Aorta (tissue), 5 donors: ENCODE measurements at regions not wholly inside any gene's neighbourhood (a gene's known extent, or its start where the extent isn't known, plus 50 kb on each side); places are given as distances from the start of the nearest gene placed in this dataset.
A peak's percentile ranks its signal among the peaks of the same experiment; 100 is the strongest.

ENCODE experiments used
- ATAC-seq: fragments of 200-7000 bp; cut with Tn5 transposase; one replicate; pipeline ENCODE4 v1.9.1; 2022; ENCODE audit warnings: moderate library complexity; ENCODE audit not compliant: low FRiP score
- DNase-seq, 2 donors: peaks; one replicate each; pipeline ENCODE4 v3.0.0-alpha.2; 2020
- H3K27ac ChIP-seq, 2 donors: one replicate each; pipeline ENCODE4 v1.5.1; 2013; ENCODE audit warnings: low read length in 2 of 2, mild to moderate bottlenecking in 2 of 2, moderate library complexity in 2 of 2, control low read depth in 1 of 2, inconsistent platforms in 1 of 2, low read depth in 1 of 2
- H3K27me3 ChIP-seq, 2 donors: one replicate each; pipeline ENCODE4 v1.6.1; 2013; ENCODE audit warnings: control low read depth in 1 of 2, low read length in 1 of 2, mild to moderate bottlenecking in 1 of 2, moderate library complexity in 1 of 2; ENCODE audit not compliant: insufficient read depth in 2 of 2, control insufficient read depth in 1 of 2
- H3K36me3 ChIP-seq, 2 donors: one replicate each; pipeline ENCODE4 v1.6.1; 2013; ENCODE audit warnings: control low read depth in 1 of 2, low read length in 1 of 2, mild to moderate bottlenecking in 1 of 2; ENCODE audit not compliant: insufficient read depth in 2 of 2, control insufficient read depth in 1 of 2
- H3K4me1 ChIP-seq, 2 donors: one replicate each; pipeline ENCODE4 v1.6.1; 2013; ENCODE audit warnings: low read length in 2 of 2, control low read depth in 1 of 2, mild to moderate bottlenecking in 1 of 2, moderate library complexity in 1 of 2; ENCODE audit not compliant: insufficient read depth in 2 of 2, control insufficient read depth in 1 of 2
- H3K4me3 ChIP-seq, 2 donors: one replicate each; pipeline ENCODE4 v1.5.1; 2013; ENCODE audit warnings: low read length in 2 of 2, control low read depth in 1 of 2, mild to moderate bottlenecking in 1 of 2
- H3K9me3 ChIP-seq: one replicate; pipeline ENCODE4 v1.6.1; 2013; ENCODE audit warnings: mild to moderate bottlenecking, low read length; ENCODE audit not compliant: control insufficient read depth
- WGBS, 2 donors: extraction: QIAGEN DNeasy Blood & Tissue Kit; methylation state at CpG; one replicate each; pipeline ENCODE4 v1.1.7; 2013; 5-methylcytosine and 5-hydroxymethylcytosine counted together
- intact Hi-C, 2 donors: fragments of 100-400 bp; cut with DNase I; formaldehyde crosslinking; loops; one replicate each; pipeline versions ENCODE4 v1.14.2 to v1.15.0; 2022
- donor health status: healthy with polysubstance abuse.
- donor health status: Bipolar disorder and iron deficiency.
- donor health status: DM: no; HTN: no; CAD: no.
- donor health status: DM: no; HTN: no; CAD: no.
- donor health status: DM: yes; HTN: yes; CAD: no.

DNA sequence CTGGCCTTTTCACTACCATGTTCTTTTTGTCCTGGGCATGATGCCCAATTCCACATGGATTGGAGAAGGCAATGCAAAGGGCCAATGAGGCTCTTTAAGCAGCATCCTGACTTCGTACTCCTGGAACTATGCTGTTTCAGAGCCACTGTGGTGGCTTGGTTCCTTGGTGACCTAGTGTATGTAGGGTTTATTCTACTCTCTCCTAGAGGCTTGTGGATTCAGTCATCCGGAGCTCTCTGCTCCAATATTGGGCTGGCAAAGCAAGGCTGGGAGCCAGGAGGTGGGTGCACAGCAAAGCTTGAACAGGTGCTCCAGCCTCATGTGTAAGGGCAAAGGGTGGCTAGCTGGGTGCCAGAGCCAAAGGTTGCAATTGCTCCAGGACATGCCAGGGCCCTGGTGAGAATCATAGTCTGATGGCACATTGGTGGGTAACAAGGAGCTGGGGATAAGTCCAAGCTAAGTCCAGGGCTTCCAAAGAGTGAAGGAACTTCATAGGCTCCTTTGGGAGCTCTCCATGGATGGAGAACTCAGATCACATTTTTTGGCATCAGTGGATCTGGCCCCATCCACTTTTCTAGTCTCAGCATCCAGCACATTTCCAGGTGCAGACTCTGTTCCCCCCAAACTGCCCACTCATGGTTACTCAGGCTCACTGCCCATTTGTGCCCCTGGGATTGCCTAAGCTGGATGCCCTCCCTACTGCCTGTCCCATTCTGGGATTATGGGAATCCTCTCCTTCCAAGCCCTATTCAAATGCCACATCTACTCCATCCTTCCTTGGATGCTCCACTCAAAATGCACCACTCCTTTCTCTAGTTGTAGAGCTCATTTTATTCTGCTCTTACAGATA lies 253.9 kb downstream of the EMP1 start:
- intact Hi-C loops: no loop called here
- no peaks in the 10 kb centered on the region for H3K9me3 ChIP-seq
- no peaks in the 10 kb centered on the region for H3K27me3 ChIP-seq
- DNase-seq: no peak
- H3K27ac ChIP-seq: no peak overlapping the region
- ATAC-seq: no peak
- no peaks in the 10 kb centered on the region for H3K4me1 ChIP-seq
- H3K4me3 ChIP-seq: no peak overlapping the region
- WGBS, 2 donors: 84 to 96% methylated on average over 2 of the region's 2 CpGs
- H3K36me3 ChIP-seq: no peaks in the 10 kb centered on the region

DNA sequence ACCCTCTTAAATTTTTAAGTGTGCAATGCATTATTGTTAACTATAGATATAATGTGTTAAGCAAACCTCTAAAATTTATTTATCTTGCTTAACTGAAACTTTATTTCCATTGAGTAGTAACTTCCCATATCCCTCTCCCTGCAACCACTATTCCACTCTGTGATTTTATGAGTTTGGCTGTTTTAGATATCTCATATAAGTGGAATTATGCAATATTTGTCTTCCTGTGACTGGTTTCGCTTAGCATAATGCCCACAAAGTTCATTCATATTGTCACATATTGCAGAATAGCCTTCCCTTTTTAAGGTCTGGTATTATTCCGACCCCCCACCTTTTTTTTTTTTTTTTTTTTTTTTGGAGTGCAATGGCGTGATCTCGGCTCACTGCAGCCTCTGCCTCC lies 247.6 kb downstream of the EMP1 start:
- 90 to 91% methylated on average over 4 of the region's 4 CpGs for WGBS, 2 donors
- intact Hi-C loops: no loop called here
- H3K36me3 ChIP-seq: no peaks in the 10 kb centered on the region
- no peak overlapping the region for H3K27ac ChIP-seq
- DNase-seq (no peak), ATAC-seq (no peak)
- peaks cover 0 to 3% of the 10 kb centered on the region in 2 donors for H3K4me1 ChIP-seq
- no peaks in the 10 kb centered on the region for H3K27me3 ChIP-seq
- no peaks in the 10 kb centered on the region for H3K9me3 ChIP-seq
- no peak overlapping the region for H3K4me3 ChIP-seq

DNA sequence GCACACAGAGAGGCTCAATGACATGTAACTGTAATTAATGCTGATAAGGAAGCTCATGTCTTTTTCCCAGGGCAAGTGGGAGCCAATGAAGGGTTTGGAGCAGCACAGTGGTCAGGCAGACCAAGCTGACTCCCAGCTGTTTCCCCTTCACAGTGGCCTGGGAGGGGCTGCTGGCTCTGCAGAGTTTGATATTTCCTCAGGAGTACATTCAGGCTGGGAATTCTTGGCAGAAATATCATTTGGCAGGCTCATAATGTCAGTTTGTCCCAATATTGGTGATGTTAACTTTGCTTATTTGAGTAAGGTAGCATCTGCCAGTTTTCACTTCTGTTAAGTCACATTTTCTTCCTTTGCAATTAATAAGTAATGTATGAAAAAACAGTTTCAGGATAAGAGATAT lies 247.0 kb downstream of the EMP1 start:
- H3K9me3 ChIP-seq: no peaks in the 10 kb centered on the region
- H3K4me3 ChIP-seq: no peak overlapping the region
- intact Hi-C loops: no loop called here
- H3K27ac ChIP-seq: no peak overlapping the region
- H3K36me3 ChIP-seq: no peaks in the 10 kb centered on the region
- DNase-seq: no peak
- ATAC-seq: peak; percentile 53
- peaks cover 0 to 3% of the 10 kb centered on the region in 2 donors for H3K4me1 ChIP-seq
- H3K27me3 ChIP-seq: no peaks in the 10 kb centered on the region

GRCh38 chr12:13443028-13443427 lies 246.5 kb downstream of the EMP1 start:
- Histone ChIP-seq H3K27me3 (no peaks in the 10 kb centered on the region), H3K27ac (no peak overlapping the region), H3K9me3 (no peaks in the 10 kb centered on the region), H3K4me1 (peaks cover 0 to 3% of the 10 kb centered on the region in 2 donors), H3K36me3 (no peaks in the 10 kb centered on the region), H3K4me3 (no peak overlapping the region)
- DNase-seq (no peak), ATAC-seq (no peak)
- intact Hi-C loops: no loop called here
- 69 to 75% methylated on average over 2 of the region's 2 CpGs for WGBS, 2 donors

GRCh38 chr12:13442457-13442856 lies 245.9 kb downstream of the EMP1 start:
- H3K27ac ChIP-seq: no peak overlapping the region
- H3K27me3 ChIP-seq: no peaks in the 10 kb centered on the region
- H3K36me3 ChIP-seq: no peaks in the 10 kb centered on the region
- WGBS, 2 donors: 82 to 87% methylated on average over 1 of the region's 1 CpG
- H3K4me3 ChIP-seq: no peak overlapping the region
- ATAC-seq (peak; percentile 61), DNase-seq (no peak)
- intact Hi-C loops: no loop called here
- H3K4me1 ChIP-seq: peaks cover 0 to 3% of the 10 kb centered on the region in 2 donors
- H3K9me3 ChIP-seq: no peaks in the 10 kb centered on the region

DNA sequence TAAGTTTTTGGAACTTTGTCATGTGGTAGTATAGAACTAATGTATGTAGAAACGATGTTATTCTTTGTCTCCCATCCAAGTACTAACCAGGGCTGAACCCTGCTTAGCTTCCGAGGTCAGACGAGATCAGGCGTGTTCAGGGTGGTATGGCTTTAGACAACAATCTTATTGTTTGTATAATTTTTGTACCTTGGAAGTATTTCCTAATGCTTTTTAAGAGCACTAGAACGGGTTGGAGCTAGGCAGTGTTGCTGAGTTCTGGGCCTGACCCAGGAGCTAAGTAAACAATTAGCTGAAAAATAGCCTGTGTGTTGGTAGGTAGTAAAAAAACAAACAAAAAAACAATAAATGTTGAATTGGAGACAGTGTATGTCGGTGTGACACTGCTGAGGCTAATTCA lies 244.3 kb downstream of the EMP1 start:
- ATAC-seq: no peak
- intact Hi-C loops: no loop called here
- H3K36me3 ChIP-seq: no peaks in the 10 kb centered on the region
- H3K4me1 ChIP-seq: peaks cover 0 to 10% of the 10 kb centered on the region in 2 donors
- WGBS, 2 donors: 85 to 90% methylated on average over 6 of the region's 6 CpGs
- H3K4me3 ChIP-seq: no peak overlapping the region
- no peak for DNase-seq
- no peaks in the 10 kb centered on the region for H3K9me3 ChIP-seq
- no peaks in the 10 kb centered on the region for H3K27me3 ChIP-seq
- no peak overlapping the region for H3K27ac ChIP-seq

GRCh38 chr12:13437541-13437940 lies 241.0 kb downstream of the EMP1 start:
- Histone ChIP-seq H3K27me3 (peaks cover 0 to 1% of the 10 kb centered on the region in 2 donors), H3K27ac (no peak overlapping the region), H3K4me3 (no peak overlapping the region), H3K9me3 (no peaks in the 10 kb centered on the region), H3K36me3 (no peaks in the 10 kb centered on the region), H3K4me1 (peaks cover 0 to 7% of the 10 kb centered on the region in 2 donors)
- ATAC-seq: no peak
- 93 to 95% methylated on average over 4 of the region's 4 CpGs for WGBS, 2 donors
- intact Hi-C loops: no loop called here
- no peak for DNase-seq

DNA sequence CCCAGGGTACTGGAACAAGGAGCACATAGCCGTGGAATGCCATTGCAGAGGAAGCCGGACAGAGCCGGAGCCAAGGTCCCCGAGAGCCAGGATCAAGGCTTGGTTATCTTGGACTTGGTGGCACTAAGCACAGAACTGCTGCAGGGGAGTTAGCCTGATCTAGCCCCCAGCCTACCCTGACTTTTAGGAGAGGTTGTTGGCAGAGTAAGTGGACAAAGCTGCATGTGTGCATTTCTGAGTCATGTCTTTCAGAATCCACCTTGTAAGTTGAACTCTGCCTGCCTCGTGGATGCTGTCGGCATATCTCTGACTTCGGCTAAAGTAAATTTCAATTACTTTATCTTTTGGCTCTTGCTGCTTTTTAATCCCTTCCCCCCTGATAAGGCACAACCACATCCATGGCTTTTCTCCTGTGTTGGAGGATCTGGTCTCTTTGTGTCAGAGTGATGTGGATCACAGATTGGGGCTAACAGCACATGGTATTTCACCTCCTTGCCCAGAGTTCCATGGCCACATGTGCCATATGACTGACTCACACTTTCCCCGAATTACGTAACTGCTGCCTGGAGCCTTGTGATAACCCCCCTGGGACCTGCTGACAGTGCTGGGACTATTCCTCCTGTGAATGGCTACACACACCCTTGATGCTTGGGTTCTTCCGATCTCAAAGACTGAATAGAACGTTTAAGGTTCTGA lies 240.3 kb downstream of the EMP1 start:
- DNase-seq: no peak
- no peaks in the 10 kb centered on the region for H3K9me3 ChIP-seq
- ATAC-seq: peak; percentile 37
- H3K27ac ChIP-seq: peak overlapping the region in 1 of 2 donors; percentile 43
- H3K4me1 ChIP-seq: peaks cover 0 to 7% of the 10 kb centered on the region in 2 donors
- 12 to 14% methylated on average over 11 of the region's 11 CpGs for WGBS, 2 donors
- peaks cover 0 to 1% of the 10 kb centered on the region in 2 donors for H3K27me3 ChIP-seq
- H3K4me3 ChIP-seq: no peak overlapping the region
- intact Hi-C loops: no loop called here
- no peaks in the 10 kb centered on the region for H3K36me3 ChIP-seq

DNA sequence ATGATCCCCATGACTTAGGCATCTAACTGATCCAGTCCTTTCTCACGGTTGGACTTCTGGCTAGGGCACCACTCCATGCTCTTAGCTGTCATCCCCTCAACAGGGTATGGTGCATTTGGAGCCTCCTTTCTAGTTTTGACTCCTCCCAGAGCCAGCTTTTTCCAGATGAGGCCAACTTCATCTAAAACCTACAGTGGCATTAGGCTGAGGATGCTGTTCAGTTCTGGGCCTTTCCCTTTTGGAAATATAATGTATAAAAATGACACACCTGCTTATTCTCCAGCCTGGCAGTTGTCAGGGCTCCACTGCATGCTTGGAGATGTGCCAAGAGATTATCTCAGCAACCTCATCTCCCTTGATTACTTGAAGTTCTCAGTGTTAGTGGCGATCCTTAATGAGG lies 239.7 kb downstream of the EMP1 start:
- intact Hi-C loops: no loop called here
- H3K36me3 ChIP-seq: no peaks in the 10 kb centered on the region
- H3K27me3 ChIP-seq: peaks cover 0 to 1% of the 10 kb centered on the region in 2 donors
- WGBS, 2 donors: 39 to 42% methylated on average over 2 of the region's 2 CpGs
- peaks cover 0 to 7% of the 10 kb centered on the region in 2 donors for H3K4me1 ChIP-seq
- no peak for ATAC-seq
- DNase-seq: no peak
- no peak overlapping the region for H3K27ac ChIP-seq
- no peak overlapping the region for H3K4me3 ChIP-seq
- no peaks in the 10 kb centered on the region for H3K9me3 ChIP-seq
